ENCODE measurements at regions not wholly inside any gene's neighbourhood (a gene's known extent, or its start where the extent isn't known, plus 50 kb on each side); places are given as distances from the start of the nearest gene placed in this dataset.

DNA sequence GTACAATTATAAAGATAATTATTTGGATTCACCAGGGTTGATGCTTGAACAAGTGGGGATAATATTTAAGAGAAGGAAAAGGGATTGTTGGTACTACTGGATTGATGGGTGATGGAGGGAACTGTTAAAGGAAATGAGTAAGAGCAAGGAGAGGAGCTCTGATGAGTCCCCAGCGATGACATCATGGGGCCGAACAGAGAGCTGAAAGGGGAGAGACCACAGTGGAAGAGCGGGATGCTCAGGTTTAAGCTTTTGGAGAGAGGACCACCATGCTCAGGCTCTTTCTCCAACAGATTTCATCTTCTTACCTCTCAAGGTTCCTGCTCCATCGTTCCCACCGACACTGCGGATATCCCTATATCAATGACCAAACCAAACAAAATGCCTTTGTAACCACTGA is 568.7 kb downstream of the ETS1 start:
- Histone ChIP-seq H3K27me3 (ENCODE audit: control insufficient read depth in 3 of 3, insufficient read depth in 3 of 3, low read length in 2 of 3) (no peaks in the 10 kb centered on the region), H3K9ac (ENCODE audit: insufficient read depth in 1 of 2, low read length in 2 of 2) (no peak overlapping the region), H3K4me3 (no peak overlapping the region), H3K4me1 (ENCODE audit: control insufficient read depth in 5 of 5, insufficient read depth in 5 of 5, low read length in 5 of 5) (no peaks in the 10 kb centered on the region), H3K27ac (ENCODE audit: low read depth in 1 of 2, low read length in 1 of 2) (no peak overlapping the region), H3K36me3 (ENCODE audit: control insufficient read depth in 4 of 4, insufficient read depth in 4 of 4, low read length in 4 of 4) (no peaks in the 10 kb centered on the region), H3K9me3 (ENCODE audit: control insufficient read depth in 4 of 4, insufficient read depth in 3 of 4, low read length in 3 of 4) (no peaks in the 10 kb centered on the region)
- no peak for DNase-seq
- WGBS, 2 donors: 95 to 99% methylated on average over 6 of the region's 6 CpGs
- ATAC-seq (ENCODE audit: insufficient read depth, low FRiP score): no peak
- TF ChIP-seq, protein P1, sequence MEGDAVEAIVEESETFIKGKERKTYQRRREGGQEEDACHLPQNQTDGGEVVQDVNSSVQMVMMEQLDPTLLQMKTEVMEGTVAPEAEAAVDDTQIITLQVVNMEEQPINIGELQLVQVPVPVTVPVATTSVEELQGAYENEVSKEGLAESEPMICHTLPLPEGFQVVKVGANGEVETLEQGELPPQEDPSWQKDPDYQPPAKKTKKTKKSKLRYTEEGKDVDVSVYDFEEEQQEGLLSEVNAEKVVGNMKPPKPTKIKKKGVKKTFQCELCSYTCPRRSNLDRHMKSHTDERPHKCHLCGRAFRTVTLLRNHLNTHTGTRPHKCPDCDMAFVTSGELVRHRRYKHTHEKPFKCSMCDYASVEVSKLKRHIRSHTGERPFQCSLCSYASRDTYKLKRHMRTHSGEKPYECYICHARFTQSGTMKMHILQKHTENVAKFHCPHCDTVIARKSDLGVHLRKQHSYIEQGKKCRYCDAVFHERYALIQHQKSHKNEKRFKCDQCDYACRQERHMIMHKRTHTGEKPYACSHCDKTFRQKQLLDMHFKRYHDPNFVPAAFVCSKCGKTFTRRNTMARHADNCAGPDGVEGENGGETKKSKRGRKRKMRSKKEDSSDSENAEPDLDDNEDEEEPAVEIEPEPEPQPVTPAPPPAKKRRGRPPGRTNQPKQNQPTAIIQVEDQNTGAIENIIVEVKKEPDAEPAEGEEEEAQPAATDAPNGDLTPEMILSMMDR (IDR thresholded peaks at IDR 0.05; ENCODE audit: control extremely low read depth, extremely low read depth): no peak

DNA sequence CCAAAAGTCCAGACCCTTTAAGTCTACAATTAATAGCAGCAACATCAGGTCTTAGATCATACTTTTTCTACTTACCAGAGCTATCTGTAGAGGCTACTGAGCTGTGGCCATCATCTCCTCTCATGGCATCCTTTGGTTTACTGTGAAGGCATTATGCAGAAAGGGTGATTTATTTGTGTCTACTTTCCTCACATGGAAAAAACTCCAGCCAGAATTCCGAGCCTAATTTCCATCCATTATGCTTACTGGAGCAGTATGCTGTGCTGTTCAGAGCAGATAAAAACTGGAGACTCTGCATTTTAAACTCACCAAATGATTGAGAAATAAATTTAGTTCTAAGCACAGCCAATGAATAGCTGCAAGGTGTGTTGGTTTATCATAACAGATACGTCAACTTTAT is 581.8 kb downstream of the ETS1 start:
- no peaks in the 10 kb centered on the region for H3K36me3 ChIP-seq (ENCODE audit: control insufficient read depth in 4 of 4, insufficient read depth in 4 of 4, low read length in 4 of 4)
- no peak for DNase-seq
- no peak overlapping the region for H3K4me3 ChIP-seq
- no peak for ATAC-seq (ENCODE audit: insufficient read depth, low FRiP score)
- TF ChIP-seq, protein P1 (IDR thresholded peaks at IDR 0.05; ENCODE audit: control extremely low read depth, extremely low read depth): no peak
- H3K9ac ChIP-seq (ENCODE audit: insufficient read depth in 1 of 2, low read length in 2 of 2): no peak overlapping the region
- H3K9me3 ChIP-seq (ENCODE audit: control insufficient read depth in 4 of 4, insufficient read depth in 3 of 4, low read length in 3 of 4): peaks cover 0 to 4% (median 1%) of the 10 kb centered on the region in 4 donors
- 75 to 83% methylated on average over 2 of the region's 2 CpGs for WGBS, 2 donors
- no peak overlapping the region for H3K27ac ChIP-seq (ENCODE audit: low read depth in 1 of 2, low read length in 1 of 2)
- no peaks in the 10 kb centered on the region for H3K4me1 ChIP-seq (ENCODE audit: control insufficient read depth in 5 of 5, insufficient read depth in 5 of 5, low read length in 5 of 5)
- no peaks in the 10 kb centered on the region for H3K27me3 ChIP-seq (ENCODE audit: control insufficient read depth in 3 of 3, insufficient read depth in 3 of 3, low read length in 2 of 3)

DNA sequence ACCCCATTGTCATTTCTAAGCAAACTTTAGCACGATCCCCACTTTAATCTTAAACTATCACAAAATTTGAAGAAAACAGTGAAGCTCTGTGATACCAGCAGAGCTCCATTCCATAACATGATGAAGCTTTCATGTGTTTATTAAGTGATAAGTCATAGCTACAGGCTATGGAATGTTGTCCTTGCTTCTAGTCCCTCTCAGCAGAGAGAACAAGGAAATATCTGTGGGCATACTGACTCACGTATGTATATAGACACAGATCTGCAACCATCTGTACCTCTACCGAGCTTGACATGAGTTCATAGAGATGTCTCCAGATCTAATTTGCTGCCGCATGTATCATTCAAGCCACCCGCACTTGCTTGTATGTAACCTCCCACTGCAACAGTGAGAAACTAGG is 588.9 kb downstream of the ETS1 start:
- Histone ChIP-seq H3K27me3 (ENCODE audit: control insufficient read depth in 3 of 3, insufficient read depth in 3 of 3, low read length in 2 of 3) (no peaks in the 10 kb centered on the region), H3K36me3 (ENCODE audit: control insufficient read depth in 4 of 4, insufficient read depth in 4 of 4, low read length in 4 of 4) (no peaks in the 10 kb centered on the region), H3K9ac (ENCODE audit: insufficient read depth in 1 of 2, low read length in 2 of 2) (no peak overlapping the region), H3K4me1 (ENCODE audit: control insufficient read depth in 5 of 5, insufficient read depth in 5 of 5, low read length in 5 of 5) (no peaks in the 10 kb centered on the region), H3K9me3 (ENCODE audit: control insufficient read depth in 4 of 4, insufficient read depth in 3 of 4, low read length in 3 of 4) (peaks cover 0 to 2% (median 0%) of the 10 kb centered on the region in 4 donors), H3K27ac (ENCODE audit: low read depth in 1 of 2, low read length in 1 of 2) (no peak overlapping the region), H3K4me3 (no peak overlapping the region)
- ATAC-seq (ENCODE audit: insufficient read depth, low FRiP score) (no peak), DNase-seq (no peak)
- 93 to 94% methylated on average over 5 of the region's 5 CpGs for WGBS, 2 donors
- TF ChIP-seq, protein P1 (IDR thresholded peaks at IDR 0.05; ENCODE audit: control extremely low read depth, extremely low read depth): no peak

DNA sequence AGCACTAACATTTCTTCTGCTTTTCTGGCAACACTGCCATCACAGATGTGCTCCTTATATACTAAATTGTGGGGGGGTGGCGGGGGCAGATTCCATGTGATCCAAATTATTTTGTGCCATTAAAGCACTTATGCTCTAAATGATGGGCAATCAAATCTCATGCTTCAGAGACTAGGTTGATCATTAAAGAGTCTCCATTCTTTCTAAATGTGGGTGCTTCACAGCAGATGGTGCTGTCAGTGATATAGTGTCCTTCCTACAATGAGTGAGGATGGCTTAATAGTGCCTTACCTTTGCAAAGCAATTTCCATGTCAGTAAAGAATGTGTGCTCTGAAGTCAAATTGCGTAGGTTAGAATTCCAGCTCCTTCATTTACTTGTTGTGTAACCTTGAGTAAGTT is 589.8 kb downstream of the ETS1 start:
- DNase-seq (no peak), ATAC-seq (ENCODE audit: insufficient read depth, low FRiP score) (no peak)
- Histone ChIP-seq H3K4me3 (no peak overlapping the region), H3K9ac (ENCODE audit: insufficient read depth in 1 of 2, low read length in 2 of 2) (no peak overlapping the region), H3K4me1 (ENCODE audit: control insufficient read depth in 5 of 5, insufficient read depth in 5 of 5, low read length in 5 of 5) (no peaks in the 10 kb centered on the region), H3K27ac (ENCODE audit: low read depth in 1 of 2, low read length in 1 of 2) (no peak overlapping the region), H3K9me3 (ENCODE audit: control insufficient read depth in 4 of 4, insufficient read depth in 3 of 4, low read length in 3 of 4) (peaks cover 0 to 2% (median 0%) of the 10 kb centered on the region in 4 donors), H3K36me3 (ENCODE audit: control insufficient read depth in 4 of 4, insufficient read depth in 4 of 4, low read length in 4 of 4) (no peaks in the 10 kb centered on the region), H3K27me3 (ENCODE audit: control insufficient read depth in 3 of 3, insufficient read depth in 3 of 3, low read length in 2 of 3) (no peaks in the 10 kb centered on the region)
- TF ChIP-seq, protein P1 (IDR thresholded peaks at IDR 0.05; ENCODE audit: control extremely low read depth, extremely low read depth): no peak
- WGBS, 2 donors: 92 to 95% methylated on average over 2 of the region's 2 CpGs
